ENCODE measurements at regions not wholly inside any gene's neighbourhood (a gene's known extent, or its start where the extent isn't known, plus 50 kb on each side); places are given as distances from the start of the nearest gene placed in this dataset.

GRCh38 chr3:103009609-103010008 lies 574.8 kb downstream of the ZPLD1 start (continued):
- no peak for TF ChIP-seq CSDC2 (CRISPR knock-in tag; IDR thresholded peaks at IDR 0.05)

DNA sequence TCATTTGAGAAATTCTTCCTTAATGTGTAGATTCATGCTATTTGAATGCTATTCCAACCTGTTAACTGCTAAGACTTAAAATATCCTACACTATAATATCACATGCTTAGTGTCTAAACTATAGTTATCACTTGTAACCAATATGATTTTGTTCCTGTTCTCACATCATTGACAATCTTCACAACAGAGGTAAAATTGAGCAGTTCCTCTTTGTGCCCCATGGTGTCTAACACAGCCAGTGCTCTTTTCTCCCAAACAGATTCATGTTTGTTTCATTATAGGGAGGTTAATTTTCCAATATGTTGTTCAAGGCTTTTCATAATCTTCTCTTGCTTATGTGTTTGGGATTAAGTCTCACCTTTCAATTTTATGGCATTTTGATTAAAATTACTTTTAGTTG lies 591.1 kb downstream of the ZPLD1 start:
- no peak for ATAC-seq
- TF ChIP-seq ZNF70 (CRISPR knock-in tag; IDR thresholded peaks at IDR 0.05), result no peak
- no peak for TF ChIP-seq OSR1 (CRISPR knock-in tag; IDR thresholded peaks at IDR 0.05)
- TF ChIP-seq RARB (CRISPR knock-in tag; IDR thresholded peaks at IDR 0.05), result no peak
- no peak for TF ChIP-seq ISL1 (CRISPR knock-in tag; IDR thresholded peaks at IDR 0.05)
- TF ChIP-seq ZFP3 (CRISPR knock-in tag; IDR thresholded peaks at IDR 0.05), result no peak
- TF ChIP-seq BACH2 (CRISPR knock-in tag; IDR thresholded peaks at IDR 0.05; ENCODE audit: borderline replicate concordance), result no peak
- no peak for TF ChIP-seq ZNF565 (CRISPR knock-in tag; conservative IDR thresholded peaks at IDR 0.05; ENCODE audit: low read depth)
- TF ChIP-seq CSRNP3 (CRISPR knock-in tag; IDR thresholded peaks at IDR 0.05), result no peak
- no peak for TF ChIP-seq CREB5 (CRISPR knock-in tag; IDR thresholded peaks at IDR 0.05; ENCODE audit: low read depth)
- TF ChIP-seq TOX (CRISPR knock-in tag; IDR thresholded peaks at IDR 0.05; ENCODE audit: borderline replicate concordance), result no peak
- TF ChIP-seq CSDC2 (CRISPR knock-in tag; IDR thresholded peaks at IDR 0.05), result no peak
- TF ChIP-seq TCF4 (CRISPR knock-in tag; IDR thresholded peaks at IDR 0.05; ENCODE audit: borderline replicate concordance), result no peak
- TF ChIP-seq SNAI2 (CRISPR knock-in tag; IDR thresholded peaks at IDR 0.05), result no peak
- TF ChIP-seq TSHZ2 (CRISPR knock-in tag; IDR thresholded peaks at IDR 0.05), result no peak
- TF ChIP-seq ZC3H10 (CRISPR knock-in tag; IDR thresholded peaks at IDR 0.05), result no peak

DNA sequence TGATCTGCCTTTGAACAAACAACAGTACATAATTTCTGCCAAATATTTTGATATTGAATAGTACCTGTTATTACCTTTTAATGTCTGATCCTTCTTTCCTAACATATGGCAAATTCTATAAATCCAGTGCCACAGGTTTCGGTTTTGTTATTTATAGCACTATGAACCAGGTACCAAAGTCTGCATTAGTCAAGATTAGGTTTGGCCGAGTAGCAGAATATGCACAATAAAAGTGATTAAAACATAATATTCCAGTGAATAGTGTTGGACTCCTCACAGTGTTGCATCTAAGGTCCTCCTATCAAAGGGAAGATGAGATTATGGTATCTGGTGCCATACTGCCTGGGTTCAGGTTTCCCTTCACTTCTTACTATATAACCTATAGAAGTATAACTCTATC lies 599.0 kb downstream of the ZPLD1 start:
- TF ChIP-seq ZNF8 (CRISPR knock-in tag; IDR thresholded peaks at IDR 0.05) (no peak), CREB5 (CRISPR knock-in tag; IDR thresholded peaks at IDR 0.05; ENCODE audit: low read depth) (no peak), TCF4 (CRISPR knock-in tag; IDR thresholded peaks at IDR 0.05; ENCODE audit: borderline replicate concordance) (no peak), ZC3H10 (CRISPR knock-in tag; IDR thresholded peaks at IDR 0.05) (no peak), RARB (CRISPR knock-in tag; IDR thresholded peaks at IDR 0.05) (no peak), SNAI2 (CRISPR knock-in tag; IDR thresholded peaks at IDR 0.05) (no peak), ISL1 (CRISPR knock-in tag; IDR thresholded peaks at IDR 0.05) (no peak), ZFP30 (CRISPR knock-in tag; IDR thresholded peaks at IDR 0.05) (no peak), POU6F1 (CRISPR knock-in tag; IDR thresholded peaks at IDR 0.05; ENCODE audit: borderline replicate concordance, low read depth) (no peak), GLIS3 (CRISPR knock-in tag; IDR thresholded peaks at IDR 0.05) (no peak), PPARA (CRISPR knock-in tag; IDR thresholded peaks at IDR 0.05; ENCODE audit: borderline replicate concordance) (no peak), CSDC2 (CRISPR knock-in tag; IDR thresholded peaks at IDR 0.05) (no peak), TOX (CRISPR knock-in tag; IDR thresholded peaks at IDR 0.05; ENCODE audit: borderline replicate concordance) (no peak), ARNTL (CRISPR knock-in tag; IDR thresholded peaks at IDR 0.05; ENCODE audit: borderline replicate concordance, low read depth) (no peak)
- TF ChIP-seq, protein P1, sequence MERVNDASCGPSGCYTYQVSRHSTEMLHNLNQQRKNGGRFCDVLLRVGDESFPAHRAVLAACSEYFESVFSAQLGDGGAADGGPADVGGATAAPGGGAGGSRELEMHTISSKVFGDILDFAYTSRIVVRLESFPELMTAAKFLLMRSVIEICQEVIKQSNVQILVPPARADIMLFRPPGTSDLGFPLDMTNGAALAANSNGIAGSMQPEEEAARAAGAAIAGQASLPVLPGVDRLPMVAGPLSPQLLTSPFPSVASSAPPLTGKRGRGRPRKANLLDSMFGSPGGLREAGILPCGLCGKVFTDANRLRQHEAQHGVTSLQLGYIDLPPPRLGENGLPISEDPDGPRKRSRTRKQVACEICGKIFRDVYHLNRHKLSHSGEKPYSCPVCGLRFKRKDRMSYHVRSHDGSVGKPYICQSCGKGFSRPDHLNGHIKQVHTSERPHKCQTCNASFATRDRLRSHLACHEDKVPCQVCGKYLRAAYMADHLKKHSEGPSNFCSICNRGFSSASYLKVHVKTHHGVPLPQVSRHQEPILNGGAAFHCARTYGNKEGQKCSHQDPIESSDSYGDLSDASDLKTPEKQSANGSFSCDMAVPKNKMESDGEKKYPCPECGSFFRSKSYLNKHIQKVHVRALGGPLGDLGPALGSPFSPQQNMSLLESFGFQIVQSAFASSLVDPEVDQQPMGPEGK (CRISPR knock-in tag; IDR thresholded peaks at IDR 0.05; ENCODE audit: borderline replicate concordance), result no peak
- ATAC-seq, result no peak
